Testis (tissue), 2 donors: ENCODE measurements at regions not wholly inside any gene's neighbourhood (a gene's known extent, or its start where the extent isn't known, plus 50 kb on each side); places are given as distances from the start of the nearest gene placed in this dataset.

Experiments
- CTCF ChIP-seq, 3 experiments: fragments of 450-650 bp in 2 of 3; fragments of 200-600 bp in 1 of 3; sonication (generic) in 1 of 3; IDR thresholded peaks; one replicate each; pipeline ENCODE4 v1.5.1; 2016 to 2019; ENCODE audit warnings: antibody characterized with exemption in 3 of 3, mild to moderate bottlenecking in 2 of 3, moderate library complexity in 1 of 3
- POLR2A ChIP-seq: fragments of 450-650 bp; IDR thresholded peaks from one replicate; pipeline ENCODE4 v1.6.1; 2017; ENCODE audit warnings: antibody characterized with exemption, mild to moderate bottlenecking, moderate library complexity

DNA sequence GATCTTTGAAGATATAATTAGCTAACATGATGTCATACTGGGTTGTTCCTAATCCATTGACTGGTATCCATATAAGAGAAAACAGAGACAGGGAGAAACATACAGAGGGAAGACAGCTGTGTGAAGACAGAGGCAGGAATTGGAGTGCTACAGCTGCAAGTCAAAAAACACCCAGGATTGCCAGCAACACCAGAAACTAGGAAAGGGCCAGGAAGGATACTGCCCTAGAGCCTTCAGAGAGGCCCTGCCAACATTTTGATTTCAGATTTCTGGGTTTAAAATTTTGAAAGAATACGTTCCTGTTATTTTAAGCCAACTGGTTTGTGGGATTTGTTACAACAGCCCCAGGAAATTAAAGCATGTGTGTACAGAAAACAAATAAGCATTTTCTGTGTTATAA, 473.7 kb upstream of the FLRT2 start:
- TF ChIP-seq CTCF (IDR thresholded peaks at IDR 0.05) (no peak), POLR2A (no peak)
